Activated naive CD8-positive, alpha-beta T cell treated with anti-CD3 and anti-CD28 coated beads for 36 hours (primary cell): ENCODE measurements at regions not wholly inside any gene's neighbourhood (a gene's known extent, or its start where the extent isn't known, plus 50 kb on each side); places are given as distances from the start of the nearest gene placed in this dataset.
"Not testable (repeated sequence)": the region's sequence is repeated elsewhere in the genome, so short reads cannot be mapped to it uniquely, and the experiment has no call there.

Source experiments
- DNase-seq: peaks from one replicate; pipeline ENCODE4 v3.0.0; 2021
- H3K27ac Mint-ChIP-seq: one replicate; pipeline ENCODE4 v1.8.0; 2022; ENCODE audit warnings: mild to moderate bottlenecking, moderate library complexity, mixed read lengths
- H3K27me3 Mint-ChIP-seq: one replicate; pipeline ENCODE4 v1.8.0; 2022; ENCODE audit warnings: mild to moderate bottlenecking, mixed read lengths
- H3K36me3 Mint-ChIP-seq: one replicate; pipeline ENCODE4 v1.8.0; 2021; ENCODE audit warnings: mild to moderate bottlenecking, mixed read lengths
- H3K4me1 Mint-ChIP-seq: one replicate; pipeline ENCODE4 v1.8.0; 2021; ENCODE audit warnings: mixed read lengths
- H3K4me3 Mint-ChIP-seq: one replicate; pipeline ENCODE4 v1.8.0; 2022; ENCODE audit warnings: mild to moderate bottlenecking, moderate library complexity, mixed read lengths
- H3K9me3 Mint-ChIP-seq: one replicate; pipeline ENCODE4 v1.8.0; 2022; ENCODE audit warnings: mixed read lengths

DNA sequence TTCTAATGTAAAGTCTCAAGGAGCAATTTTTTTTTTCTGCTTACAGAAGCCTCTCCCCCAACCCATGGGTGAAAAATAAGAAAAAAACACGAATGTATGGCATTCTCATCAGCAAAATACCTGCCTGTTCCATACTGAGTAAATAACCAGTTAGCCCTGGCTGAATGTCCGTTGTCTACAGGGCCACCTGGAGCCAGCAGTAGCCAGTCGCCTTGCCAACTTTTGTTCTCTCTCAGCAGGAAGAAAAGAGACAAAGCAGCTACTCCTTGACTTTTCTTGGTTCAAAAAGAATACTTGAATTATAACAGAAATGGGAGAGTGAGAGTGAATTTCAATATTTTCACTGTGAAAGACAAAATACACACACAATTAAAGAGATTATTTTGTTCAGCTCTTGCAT, 532.9 kb upstream of the CRIM1 start:
- no peak for DNase-seq
- H3K27me3 Mint-ChIP-seq, result peaks cover 9% of the 10 kb centered on the region
- H3K4me3 Mint-ChIP-seq, result no peak overlapping the region
- H3K27ac Mint-ChIP-seq, result no peak overlapping the region
- no peaks in the 10 kb centered on the region for H3K36me3 Mint-ChIP-seq
- no peaks in the 10 kb centered on the region for H3K9me3 Mint-ChIP-seq
- H3K4me1 Mint-ChIP-seq, result no peaks in the 10 kb centered on the region

DNA sequence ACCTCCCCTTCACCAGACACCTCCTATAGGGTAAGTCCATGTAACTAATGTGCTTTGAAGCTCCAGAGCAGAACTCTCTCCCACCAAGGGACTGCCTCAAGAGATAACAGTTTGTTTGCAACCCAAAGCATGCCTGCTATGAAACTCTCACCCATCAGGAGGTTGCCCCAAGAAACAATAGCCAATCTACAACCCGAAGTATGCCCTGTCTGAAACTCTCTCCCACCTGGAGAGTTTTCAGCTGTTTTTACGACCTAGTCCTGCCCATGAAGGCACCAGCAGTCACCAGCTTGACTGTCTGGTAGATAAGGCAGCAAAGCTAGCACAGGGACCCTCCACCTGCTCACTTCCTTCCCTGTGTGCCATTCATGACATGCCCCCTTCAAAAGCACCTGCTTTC, 533.9 kb upstream of the CRIM1 start:
- Mint-ChIP-seq H3K4me1 (no peaks in the 10 kb centered on the region), H3K9me3 (no peaks in the 10 kb centered on the region), H3K27ac (no peak overlapping the region), H3K36me3 (no peaks in the 10 kb centered on the region), H3K27me3 (peaks cover 9% of the 10 kb centered on the region), H3K4me3 (no peak overlapping the region)
- DNase-seq, result no peak

GRCh38 chr2:35820391-35820790, 535.2 kb upstream of the CRIM1 start:
- H3K27me3 Mint-ChIP-seq, result peaks cover 9% of the 10 kb centered on the region
- H3K4me3 Mint-ChIP-seq, result no peak overlapping the region
- no peak overlapping the region for H3K27ac Mint-ChIP-seq
- H3K9me3 Mint-ChIP-seq, result no peaks in the 10 kb centered on the region
- no peak for DNase-seq
- H3K36me3 Mint-ChIP-seq, result no peaks in the 10 kb centered on the region
- no peaks in the 10 kb centered on the region for H3K4me1 Mint-ChIP-seq

GRCh38 chr2:35819033-35819432, 536.5 kb upstream of the CRIM1 start:
- no peak overlapping the region for H3K27ac Mint-ChIP-seq

GRCh38 chr2:35818359-35818758, 537.2 kb upstream of the CRIM1 start:
- not testable (repeated sequence) for DNase-seq, H3K27ac Mint-ChIP-seq, H3K4me1 Mint-ChIP-seq, H3K9me3 Mint-ChIP-seq, H3K36me3 Mint-ChIP-seq, H3K4me3 Mint-ChIP-seq
- H3K27me3 Mint-ChIP-seq, result peaks cover 19% of the 10 kb centered on the region

More at GRCh38 chr2:35819033-35819432, 536.5 kb upstream of the CRIM1 start:
- Mint-ChIP-seq H3K27me3 (peaks cover 16% of the 10 kb centered on the region), H3K9me3 (no peaks in the 10 kb centered on the region), H3K4me3 (no peak overlapping the region), H3K4me1 (no peaks in the 10 kb centered on the region), H3K36me3 (no peaks in the 10 kb centered on the region)
- no peak for DNase-seq

DNA sequence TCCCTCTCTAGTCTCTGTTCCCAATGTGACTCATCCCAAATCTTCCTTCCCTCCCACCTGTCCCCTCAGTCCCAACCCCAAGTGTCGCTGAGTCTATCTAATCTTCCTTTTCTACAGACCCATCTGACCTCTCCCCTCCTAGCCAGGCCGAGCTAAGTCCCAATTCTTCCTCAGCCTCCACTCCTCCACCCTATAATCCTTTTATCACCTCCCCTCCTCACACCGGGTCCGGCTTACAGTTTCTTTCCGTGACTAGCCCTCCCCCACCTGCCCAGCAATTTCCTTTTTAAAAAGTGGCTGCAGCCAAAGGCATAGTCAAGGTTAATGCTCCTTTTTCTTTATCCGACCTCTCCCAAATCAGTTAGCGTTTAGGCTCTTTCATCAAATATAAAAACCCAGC, 541.0 kb upstream of the CRIM1 start:
- not testable (repeated sequence) for DNase-seq, H3K9me3 Mint-ChIP-seq, H3K36me3 Mint-ChIP-seq, H3K4me1 Mint-ChIP-seq, H3K27ac Mint-ChIP-seq, H3K4me3 Mint-ChIP-seq
- H3K27me3 Mint-ChIP-seq, result peaks cover 10% of the 10 kb centered on the region

GRCh38 chr2:35803126-35803525, 552.5 kb upstream of the CRIM1 start:
- no peak for DNase-seq
- no peaks in the 10 kb centered on the region for H3K27me3 Mint-ChIP-seq
- H3K9me3 Mint-ChIP-seq, result no peaks in the 10 kb centered on the region
- no peaks in the 10 kb centered on the region for H3K36me3 Mint-ChIP-seq
- no peaks in the 10 kb centered on the region for H3K4me1 Mint-ChIP-seq
- no peak overlapping the region for H3K27ac Mint-ChIP-seq
- H3K4me3 Mint-ChIP-seq, result no peak overlapping the region

- H3K9me3 Mint-ChIP-seq, result no peaks in the 10 kb centered on the region
- no peaks in the 10 kb centered on the region for H3K4me1 Mint-ChIP-seq
- H3K36me3 Mint-ChIP-seq, result no peaks in the 10 kb centered on the region
- no peak overlapping the region for H3K4me3 Mint-ChIP-seq
- H3K27ac Mint-ChIP-seq, result no peak overlapping the region
- DNase-seq, result no peak
- H3K27me3 Mint-ChIP-seq, result no peaks in the 10 kb centered on the region
These were observed 560.7 kb upstream of the CRIM1 start for GRCh38 chr2:35794796-35795450.

- no peaks in the 10 kb centered on the region for H3K36me3 Mint-ChIP-seq
- H3K9me3 Mint-ChIP-seq, result peaks cover 7% of the 10 kb centered on the region
- H3K4me1 Mint-ChIP-seq, result no peaks in the 10 kb centered on the region
- H3K27ac Mint-ChIP-seq, result no peak overlapping the region
- no peak overlapping the region for H3K4me3 Mint-ChIP-seq
- no peak for DNase-seq
- no peaks in the 10 kb centered on the region for H3K27me3 Mint-ChIP-seq
These were observed 565.3 kb upstream of the CRIM1 start for GRCh38 chr2:35790292-35790691.

DNA sequence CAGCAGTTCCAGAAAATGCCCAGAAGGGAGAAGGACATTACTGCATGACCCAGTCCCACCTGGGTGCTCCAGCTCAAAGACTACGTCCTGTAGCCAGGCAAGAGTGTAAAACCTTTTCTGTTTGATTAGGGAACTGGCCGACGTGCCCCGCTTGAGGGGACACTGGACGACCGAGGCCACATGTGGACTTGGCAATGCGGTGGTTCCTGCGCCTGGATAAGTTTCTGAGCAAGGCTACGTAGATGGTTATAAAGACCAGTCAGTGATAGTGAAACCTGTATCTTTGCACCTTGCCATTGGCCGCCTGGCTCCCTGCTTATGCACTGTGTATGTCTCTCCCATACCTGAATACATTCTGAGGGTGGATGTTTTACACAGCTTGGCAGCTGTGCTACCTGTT, 567.0 kb upstream of the CRIM1 start:
- H3K4me1 Mint-ChIP-seq, result no peaks in the 10 kb centered on the region
- H3K27ac Mint-ChIP-seq, result no peak overlapping the region
- H3K36me3 Mint-ChIP-seq, result no peaks in the 10 kb centered on the region
- no peak overlapping the region for H3K4me3 Mint-ChIP-seq
- H3K27me3 Mint-ChIP-seq, result no peaks in the 10 kb centered on the region
- peaks cover 7% of the 10 kb centered on the region for H3K9me3 Mint-ChIP-seq
- no peak for DNase-seq

GRCh38 chr2:35787302-35788031, 568.1 kb upstream of the CRIM1 start:
- H3K27ac Mint-ChIP-seq, result no peak overlapping the region
- H3K27me3 Mint-ChIP-seq, result no peaks in the 10 kb centered on the region
- no peak overlapping the region for H3K4me3 Mint-ChIP-seq
- no peaks in the 10 kb centered on the region for H3K36me3 Mint-ChIP-seq
- no peak for DNase-seq
- H3K4me1 Mint-ChIP-seq, result no peaks in the 10 kb centered on the region
- H3K9me3 Mint-ChIP-seq, result peaks cover 7% of the 10 kb centered on the region

- DNase-seq, result no peak
- H3K4me3 Mint-ChIP-seq, result no peak overlapping the region
- no peaks in the 10 kb centered on the region for H3K36me3 Mint-ChIP-seq
- H3K9me3 Mint-ChIP-seq, result peaks cover 7% of the 10 kb centered on the region
- H3K27me3 Mint-ChIP-seq, result no peaks in the 10 kb centered on the region
- H3K27ac Mint-ChIP-seq, result no peak overlapping the region
- H3K4me1 Mint-ChIP-seq, result no peaks in the 10 kb centered on the region
These were observed 570.0 kb upstream of the CRIM1 start for GRCh38 chr2:35785564-35785963.

GRCh38 chr2:35784777-35785176, 570.8 kb upstream of the CRIM1 start:
- Mint-ChIP-seq H3K27ac (no peak overlapping the region), H3K4me3 (no peak overlapping the region), H3K9me3 (peaks cover 7% of the 10 kb centered on the region), H3K4me1 (no peaks in the 10 kb centered on the region), H3K36me3 (no peaks in the 10 kb centered on the region), H3K27me3 (no peaks in the 10 kb centered on the region)
- no peak for DNase-seq

DNA sequence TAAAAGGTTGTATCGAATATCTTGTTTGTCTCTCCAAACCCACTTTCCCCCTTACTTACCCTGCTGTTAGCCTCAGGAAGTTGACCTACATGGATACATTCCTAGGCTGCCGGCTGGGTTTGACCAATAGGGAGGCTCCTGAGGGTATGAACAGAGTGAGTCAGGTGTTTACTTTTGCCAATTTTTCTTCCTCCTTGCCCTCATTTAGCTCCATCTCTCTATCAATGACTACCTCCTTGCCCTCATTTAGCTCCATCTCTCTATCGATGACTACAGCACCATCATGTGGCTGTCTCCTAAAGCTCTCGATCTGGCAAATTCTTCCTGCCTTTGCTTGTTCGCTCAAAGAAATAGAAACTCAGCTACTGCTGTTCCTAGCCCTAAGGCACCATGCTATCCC, 571.9 kb upstream of the CRIM1 start:
- no peak for DNase-seq
- no peaks in the 10 kb centered on the region for H3K36me3 Mint-ChIP-seq
- no peak overlapping the region for H3K4me3 Mint-ChIP-seq
- peaks cover 7% of the 10 kb centered on the region for H3K9me3 Mint-ChIP-seq
- H3K4me1 Mint-ChIP-seq, result no peaks in the 10 kb centered on the region
- H3K27ac Mint-ChIP-seq, result no peak overlapping the region
- H3K27me3 Mint-ChIP-seq, result no peaks in the 10 kb centered on the region

GRCh38 chr2:35741556-35741955, 614.0 kb upstream of the CRIM1 start:
- no peaks in the 10 kb centered on the region for H3K4me1 Mint-ChIP-seq
- no peak overlapping the region for H3K4me3 Mint-ChIP-seq
- H3K9me3 Mint-ChIP-seq, result peaks cover 7% of the 10 kb centered on the region
- no peaks in the 10 kb centered on the region for H3K27me3 Mint-ChIP-seq
- no peak overlapping the region for H3K27ac Mint-ChIP-seq
- DNase-seq, result no peak
- no peaks in the 10 kb centered on the region for H3K36me3 Mint-ChIP-seq

- Mint-ChIP-seq H3K4me1 (no peaks in the 10 kb centered on the region), H3K27ac (no peak overlapping the region), H3K36me3 (no peaks in the 10 kb centered on the region), H3K9me3 (no peaks in the 10 kb centered on the region), H3K4me3 (no peak overlapping the region), H3K27me3 (no peaks in the 10 kb centered on the region)
- DNase-seq, result no peak
These were observed 623.9 kb upstream of the CRIM1 start for GRCh38 chr2:35731674-35732073.
